Pancreas (tissue), 10 donors: ENCODE measurements at regions not wholly inside any gene's neighbourhood (a gene's known extent, or its start where the extent isn't known, plus 50 kb on each side); places are given as distances from the start of the nearest gene placed in this dataset.
"Not testable (repeated sequence)": the region's sequence is repeated elsewhere in the genome, so short reads cannot be mapped to it uniquely, and the experiment has no call there.

Experiments used
- ATAC-seq, 4 donors: fragments of 200-7000 bp; cut with Tn5 transposase; one replicate each; pipeline versions ENCODE4 v1.8.0 to v1.9.1; 2020; ENCODE audit warnings: mild to moderate bottlenecking in 4 of 4, moderate library complexity in 4 of 4
- DNase-seq, 6 donors: peaks; one replicate each; pipeline ENCODE4 v3.0.0-alpha.2; 2020
- FAIRE-seq: peaks from 2 replicates; lab custom pipeline; 2012; peaks lifted over from hg19 to GRCh38; lab: Jason Lieb, UNC
- H3K27ac ChIP-seq, 4 donors: fragments of 200-600 bp; sonication (generic); 1 replicate in 3 of 4; 2 replicates in 1 of 4; pipeline versions ENCODE4 v1.5.0 to v1.8.0; 2020
- H3K27me3 ChIP-seq, 4 donors: fragments of 200-600 bp; one replicate each; pipeline ENCODE4 v1.8.0; 2021
- H3K36me3 ChIP-seq, 3 donors: fragments of 200-600 bp; sonication (generic) in 1 of 3; one replicate each; pipeline versions ENCODE4 v1.5.0 to v1.8.0; 2020 to 2021
- H3K4me1 ChIP-seq, 3 donors: fragments of 200-600 bp; one replicate each; pipeline ENCODE4 v1.8.0; 2021
- H3K4me3 ChIP-seq, 4 donors: fragments of 200-600 bp; sonication (generic) in 2 of 4; one replicate each; pipeline versions ENCODE4 v1.5.0 to v1.8.0; 2020 to 2021
- H3K9me3 ChIP-seq, 4 donors: fragments of 200-600 bp; one replicate each; pipeline ENCODE4 v1.8.0; 2021
- WGBS, 2 donors: extraction: QIAGEN DNeasy Blood & Tissue Kit; methylation state at CpG; one replicate each; pipeline ENCODE4 v1.1.7; 2013; 5-methylcytosine and 5-hydroxymethylcytosine counted together
- intact Hi-C, 3 donors: fragments of 100-400 bp; cut with DNase I; formaldehyde crosslinking; loops; one replicate each; pipeline versions ENCODE4 v1.11.1 to v1.14.2; 2022
- TF ChIP-seq, protein P1 (sequence below), 4 donors: fragments of 200-600 bp; sonication (generic) in 3 of 4; IDR thresholded peaks; one replicate each; pipeline versions ENCODE4 v1.5.0 to v1.8.0; 2021; ENCODE audit warnings: antibody characterized with exemption in 4 of 4
- donor health status: healthy with polysubstance abuse.
- donor health status: DM: no; HTN: no; CAD: no; lungs with moderate emphysema.
- donor health status: DM: no; HTN: no; CAD: no.
- donor health status: control.
- donor health status: control.
- donor health status: Bipolar disorder and iron deficiency.
- donor health status: DM: yes; HTN: yes; CAD: no.
- donor health status: DM: no; HTN: no; CAD: no.
- donor health status: DM: no; HTN: no; CAD: no.
- donor health status: DM: yes; HTN: yes; CAD: no.

- WGBS, 2 donors: 73 to 86% methylated on average over 1 of the region's 1 CpG
- no peak for DNase-seq
- FAIRE-seq: no peak
- Histone ChIP-seq H3K4me3 (no peak overlapping the region), H3K36me3 (no peaks in the 10 kb centered on the region), H3K27ac (no peak overlapping the region), H3K27me3 (no peaks in the 10 kb centered on the region), H3K4me1 (no peaks in the 10 kb centered on the region), H3K9me3 (no peaks in the 10 kb centered on the region)
- intact Hi-C loops: no loop called here
- TF ChIP-seq, protein P1, sequence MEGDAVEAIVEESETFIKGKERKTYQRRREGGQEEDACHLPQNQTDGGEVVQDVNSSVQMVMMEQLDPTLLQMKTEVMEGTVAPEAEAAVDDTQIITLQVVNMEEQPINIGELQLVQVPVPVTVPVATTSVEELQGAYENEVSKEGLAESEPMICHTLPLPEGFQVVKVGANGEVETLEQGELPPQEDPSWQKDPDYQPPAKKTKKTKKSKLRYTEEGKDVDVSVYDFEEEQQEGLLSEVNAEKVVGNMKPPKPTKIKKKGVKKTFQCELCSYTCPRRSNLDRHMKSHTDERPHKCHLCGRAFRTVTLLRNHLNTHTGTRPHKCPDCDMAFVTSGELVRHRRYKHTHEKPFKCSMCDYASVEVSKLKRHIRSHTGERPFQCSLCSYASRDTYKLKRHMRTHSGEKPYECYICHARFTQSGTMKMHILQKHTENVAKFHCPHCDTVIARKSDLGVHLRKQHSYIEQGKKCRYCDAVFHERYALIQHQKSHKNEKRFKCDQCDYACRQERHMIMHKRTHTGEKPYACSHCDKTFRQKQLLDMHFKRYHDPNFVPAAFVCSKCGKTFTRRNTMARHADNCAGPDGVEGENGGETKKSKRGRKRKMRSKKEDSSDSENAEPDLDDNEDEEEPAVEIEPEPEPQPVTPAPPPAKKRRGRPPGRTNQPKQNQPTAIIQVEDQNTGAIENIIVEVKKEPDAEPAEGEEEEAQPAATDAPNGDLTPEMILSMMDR (IDR thresholded peaks at IDR 0.05): no peak
- no peak for ATAC-seq
Measured at GRCh38 chr6:69570106-69570505, 226.7 kb downstream of the LMBRD1 start.

DNA sequence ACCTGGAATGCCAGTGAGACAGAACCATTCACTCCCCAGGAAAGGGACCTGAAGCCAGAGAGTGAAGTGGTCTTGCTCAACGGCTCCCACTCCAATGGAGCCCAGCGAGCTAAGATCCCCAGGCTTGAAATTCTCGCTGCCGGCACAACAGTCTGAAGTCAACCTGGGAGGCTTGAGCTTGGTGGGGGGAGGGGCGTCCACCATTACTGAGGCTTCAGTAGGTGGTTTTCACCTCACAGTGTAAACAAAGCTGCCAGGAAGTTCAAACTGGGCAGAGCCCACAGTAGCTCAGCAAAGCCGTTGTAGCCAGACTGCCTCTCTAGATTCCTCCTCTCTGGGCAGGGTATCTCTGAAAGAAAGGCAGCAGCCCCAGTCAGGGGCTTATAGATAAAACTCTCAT lies 236.2 kb downstream of the LMBRD1 start:
- H3K36me3 ChIP-seq, DNase-seq, H3K27ac ChIP-seq, intact Hi-C loops, H3K4me3 ChIP-seq, FAIRE-seq, H3K27me3 ChIP-seq, H3K4me1 ChIP-seq, ATAC-seq, H3K9me3 ChIP-seq: not testable (repeated sequence)
- WGBS, 2 donors: 63 to 69% methylated on average over 6 of the region's 6 CpGs

GRCh38 chr6:69555088-69555638 lies 241.6 kb downstream of the LMBRD1 start:
- no peak for ATAC-seq
- DNase-seq: no peak
- intact Hi-C loops: no loop called here
- Histone ChIP-seq H3K4me1 (no peaks in the 10 kb centered on the region), H3K9me3 (no peaks in the 10 kb centered on the region), H3K4me3 (no peak overlapping the region), H3K36me3 (no peaks in the 10 kb centered on the region), H3K27me3 (peaks cover 0 to 3% (median 0%) of the 10 kb centered on the region in 4 donors), H3K27ac (no peak overlapping the region)
- WGBS, 2 donors: 65 to 66% methylated on average over 2 of the region's 2 CpGs
- FAIRE-seq: no peak
- TF ChIP-seq, protein P1 (IDR thresholded peaks at IDR 0.05): no peak

DNA sequence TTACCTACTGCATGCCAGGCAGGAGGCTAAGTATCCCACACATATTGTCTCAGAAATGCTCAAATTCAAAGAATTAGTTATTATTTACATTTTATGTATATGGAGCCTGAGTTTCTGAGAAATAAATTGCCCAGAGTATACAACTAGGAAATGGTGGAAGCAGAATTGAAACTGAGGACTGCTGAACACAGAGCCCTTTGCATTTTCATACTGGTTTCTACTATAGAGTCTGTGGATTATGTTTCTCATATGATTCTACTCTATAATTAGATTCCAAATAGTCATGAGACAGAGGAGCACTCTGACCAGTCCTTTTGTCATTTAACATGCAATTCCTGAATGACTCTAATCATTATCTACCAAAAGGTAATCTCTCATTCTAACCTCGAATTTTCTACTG lies 254.3 kb downstream of the LMBRD1 start:
- Histone ChIP-seq H3K4me1 (no peaks in the 10 kb centered on the region), H3K36me3 (no peaks in the 10 kb centered on the region), H3K9me3 (no peaks in the 10 kb centered on the region), H3K27ac (no peak overlapping the region), H3K4me3 (no peak overlapping the region), H3K27me3 (no peaks in the 10 kb centered on the region)
- 27 to 42% methylated on average over 1 of the region's 1 CpG for WGBS, 2 donors
- TF ChIP-seq, protein P1 (IDR thresholded peaks at IDR 0.05): no peak
- DNase-seq (no peak), ATAC-seq (no peak), FAIRE-seq (no peak)
- intact Hi-C loops: no loop called here

- Histone ChIP-seq H3K36me3 (no peaks in the 10 kb centered on the region), H3K9me3 (no peaks in the 10 kb centered on the region), H3K27me3 (no peaks in the 10 kb centered on the region), H3K4me1 (no peaks in the 10 kb centered on the region), H3K27ac (no peak overlapping the region), H3K4me3 (no peak overlapping the region)
- no peak for DNase-seq
- TF ChIP-seq, protein P1 (IDR thresholded peaks at IDR 0.05): no peak
- no peak for ATAC-seq
- FAIRE-seq: no peak
- WGBS, 2 donors: 22 to 30% methylated on average over 2 of the region's 2 CpGs
- intact Hi-C loops: no loop called here
Measured at GRCh38 chr6:69527921-69528476, 268.8 kb downstream of the LMBRD1 start.

DNA sequence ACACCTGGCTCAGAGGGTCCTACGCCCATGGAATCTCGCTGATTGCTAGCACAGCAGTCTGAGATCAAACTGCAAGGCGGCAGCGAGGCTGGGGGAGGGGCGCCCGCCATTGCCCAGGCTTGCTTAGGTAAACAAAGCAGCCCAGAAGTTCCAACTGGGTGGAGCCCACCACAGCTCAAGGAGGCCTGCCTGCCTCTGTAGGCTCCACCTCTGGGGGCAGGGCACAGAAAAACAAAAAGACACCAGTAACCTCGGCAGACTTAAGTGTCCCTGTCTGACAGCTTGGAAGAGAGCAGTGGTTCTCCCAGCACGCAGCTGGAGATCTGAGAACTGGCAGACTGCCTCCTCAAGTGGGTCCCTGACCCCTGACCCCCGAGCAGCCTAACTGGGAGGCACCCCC lies 281.3 kb downstream of the LMBRD1 start:
- FAIRE-seq, H3K4me1 ChIP-seq, H3K36me3 ChIP-seq, DNase-seq, H3K27ac ChIP-seq, H3K4me3 ChIP-seq, ATAC-seq, H3K27me3 ChIP-seq, H3K9me3 ChIP-seq, intact Hi-C loops: not testable (repeated sequence)
- WGBS, 2 donors: 48 to 69% methylated on average over 2 to 4 of the region's 9 CpGs
